ENCODE measurements at regions not wholly inside any gene's neighbourhood (a gene's known extent, or its start where the extent isn't known, plus 50 kb on each side); places are given as distances from the start of the nearest gene placed in this dataset.

DNA sequence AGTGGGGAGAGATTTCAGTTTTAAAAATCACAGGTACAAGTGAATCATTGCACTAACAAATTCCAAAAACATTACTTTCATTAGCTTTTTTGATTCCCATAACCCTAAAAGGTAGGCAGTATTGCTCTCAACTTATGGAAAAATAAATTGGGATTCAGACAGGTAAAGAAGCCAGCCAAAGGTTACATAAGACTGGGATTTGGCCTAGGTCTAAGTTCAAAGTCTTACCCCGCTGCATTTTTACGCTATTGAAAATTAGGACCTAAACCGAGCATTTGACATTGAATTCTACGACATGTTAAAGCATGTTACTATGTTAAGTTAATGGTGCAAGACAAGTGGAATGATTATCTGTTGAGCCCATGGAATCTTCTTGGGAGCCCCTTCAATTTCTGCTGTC lies 89.6 kb downstream of the ENC1 start:
- TF ChIP-seq JUND (IDR thresholded peaks at IDR 0.05), result no peak
- TF ChIP-seq, protein P1, sequence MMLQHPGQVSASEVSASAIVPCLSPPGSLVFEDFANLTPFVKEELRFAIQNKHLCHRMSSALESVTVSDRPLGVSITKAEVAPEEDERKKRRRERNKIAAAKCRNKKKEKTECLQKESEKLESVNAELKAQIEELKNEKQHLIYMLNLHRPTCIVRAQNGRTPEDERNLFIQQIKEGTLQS (IDR thresholded peaks at IDR 0.05), result no peak
- TF ChIP-seq ZNF274 (IDR thresholded peaks at IDR 0.05; ENCODE audit: low read depth, low read length), result no peak
- no peak for TF ChIP-seq EZH2phosphoT487 (IDR thresholded peaks at IDR 0.05; ENCODE audit: borderline replicate concordance)
- no peak for TF ChIP-seq RAD21 (IDR thresholded peaks at IDR 0.05; ENCODE audit: low read depth)
- TF ChIP-seq POLR2AphosphoS5 (IDR thresholded peaks at IDR 0.05; ENCODE audit: low read depth, low read length), result no peak
- no peak for TF ChIP-seq CBX3 (IDR thresholded peaks at IDR 0.05; ENCODE audit: low read depth)
- TF ChIP-seq YY1 (IDR thresholded peaks at IDR 0.05; ENCODE audit: extremely low read depth, insufficient replicate concordance, low read depth, low read length), result no peak
- no peak for TF ChIP-seq SIN3A (IDR thresholded peaks at IDR 0.05; ENCODE audit: low read depth)
- TF ChIP-seq, protein P2, sequence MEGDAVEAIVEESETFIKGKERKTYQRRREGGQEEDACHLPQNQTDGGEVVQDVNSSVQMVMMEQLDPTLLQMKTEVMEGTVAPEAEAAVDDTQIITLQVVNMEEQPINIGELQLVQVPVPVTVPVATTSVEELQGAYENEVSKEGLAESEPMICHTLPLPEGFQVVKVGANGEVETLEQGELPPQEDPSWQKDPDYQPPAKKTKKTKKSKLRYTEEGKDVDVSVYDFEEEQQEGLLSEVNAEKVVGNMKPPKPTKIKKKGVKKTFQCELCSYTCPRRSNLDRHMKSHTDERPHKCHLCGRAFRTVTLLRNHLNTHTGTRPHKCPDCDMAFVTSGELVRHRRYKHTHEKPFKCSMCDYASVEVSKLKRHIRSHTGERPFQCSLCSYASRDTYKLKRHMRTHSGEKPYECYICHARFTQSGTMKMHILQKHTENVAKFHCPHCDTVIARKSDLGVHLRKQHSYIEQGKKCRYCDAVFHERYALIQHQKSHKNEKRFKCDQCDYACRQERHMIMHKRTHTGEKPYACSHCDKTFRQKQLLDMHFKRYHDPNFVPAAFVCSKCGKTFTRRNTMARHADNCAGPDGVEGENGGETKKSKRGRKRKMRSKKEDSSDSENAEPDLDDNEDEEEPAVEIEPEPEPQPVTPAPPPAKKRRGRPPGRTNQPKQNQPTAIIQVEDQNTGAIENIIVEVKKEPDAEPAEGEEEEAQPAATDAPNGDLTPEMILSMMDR (IDR thresholded peaks at IDR 0.05 in 2 of 3, conservative IDR thresholded peaks at IDR 0.05 in 1 of 3; ENCODE audit: borderline replicate concordance in 1 of 3, insufficient read depth in 1 of 3, low read depth in 2 of 3, low read length in 2 of 3), result no peak
- TF ChIP-seq EZH2 (IDR thresholded peaks at IDR 0.05), result no peak
- TF ChIP-seq, protein P3, sequence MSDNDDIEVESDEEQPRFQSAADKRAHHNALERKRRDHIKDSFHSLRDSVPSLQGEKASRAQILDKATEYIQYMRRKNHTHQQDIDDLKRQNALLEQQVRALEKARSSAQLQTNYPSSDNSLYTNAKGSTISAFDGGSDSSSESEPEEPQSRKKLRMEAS (IDR thresholded peaks at IDR 0.05), result no peak
- TF ChIP-seq, protein P4, sequence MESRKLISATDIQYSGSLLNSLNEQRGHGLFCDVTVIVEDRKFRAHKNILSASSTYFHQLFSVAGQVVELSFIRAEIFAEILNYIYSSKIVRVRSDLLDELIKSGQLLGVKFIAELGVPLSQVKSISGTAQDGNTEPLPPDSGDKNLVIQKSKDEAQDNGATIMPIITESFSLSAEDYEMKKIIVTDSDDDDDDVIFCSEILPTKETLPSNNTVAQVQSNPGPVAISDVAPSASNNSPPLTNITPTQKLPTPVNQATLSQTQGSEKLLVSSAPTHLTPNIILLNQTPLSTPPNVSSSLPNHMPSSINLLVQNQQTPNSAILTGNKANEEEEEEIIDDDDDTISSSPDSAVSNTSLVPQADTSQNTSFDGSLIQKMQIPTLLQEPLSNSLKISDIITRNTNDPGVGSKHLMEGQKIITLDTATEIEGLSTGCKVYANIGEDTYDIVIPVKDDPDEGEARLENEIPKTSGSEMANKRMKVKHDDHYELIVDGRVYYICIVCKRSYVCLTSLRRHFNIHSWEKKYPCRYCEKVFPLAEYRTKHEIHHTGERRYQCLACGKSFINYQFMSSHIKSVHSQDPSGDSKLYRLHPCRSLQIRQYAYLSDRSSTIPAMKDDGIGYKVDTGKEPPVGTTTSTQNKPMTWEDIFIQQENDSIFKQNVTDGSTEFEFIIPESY (IDR thresholded peaks at IDR 0.05; ENCODE audit: extremely low read depth, insufficient replicate concordance, low read length), result no peak
- no peak for TF ChIP-seq ELF1 (IDR thresholded peaks at IDR 0.05; ENCODE audit: borderline replicate concordance, low read depth)
- Histone ChIP-seq H3K79me2 (ENCODE audit: insufficient read depth, low read length) (no peaks in the 10 kb centered on the region), H2AFZ (ENCODE audit: low read depth, low read length, poor library complexity, severe bottlenecking) (no peak overlapping the region), H3K36me3 (ENCODE audit: control insufficient read depth in 1 of 2, insufficient read depth in 2 of 2, low read length in 2 of 2) (no peaks in the 10 kb centered on the region), H3K9ac (ENCODE audit: low read length) (no peak overlapping the region), H4K20me1 (ENCODE audit: insufficient read depth) (no peaks in the 10 kb centered on the region), H3K9me2 (ENCODE audit: insufficient read depth) (no peaks in the 10 kb centered on the region), H3K4me1 (ENCODE audit: control insufficient read depth in 1 of 2, insufficient read depth in 2 of 2, low read length in 2 of 2) (no peaks in the 10 kb centered on the region), H3K4me2 (ENCODE audit: low read length) (no peak overlapping the region), H3K9me3 (ENCODE audit: control insufficient read depth in 1 of 2, insufficient read depth in 1 of 2, low read depth in 1 of 2, low read length in 2 of 2) (no peaks in the 10 kb centered on the region), H3K4me3 (replicated peaks in 1 of 2; ENCODE audit: low read depth in 1 of 2, low read length in 2 of 2) (no peak overlapping the region), H3K27me3 (ENCODE audit: insufficient read depth, low read length) (no peaks in the 10 kb centered on the region), H3K27ac (ENCODE audit: low read depth, low read length) (no peak overlapping the region)
- DNase-seq (ENCODE audit: low read depth, low spot score), result no peak
- ChIA-PET CTCF (no interaction called here), RAD21 (ENCODE audit: low non-redundant PET in 1 of 2, low total read pairs in 2 of 2, uncharacterized antibody in 2 of 2, unreplicated experiment in 2 of 2) (no interaction called here), POLR2A (no interaction called here)
- intact Hi-C loops (cut with micrococcal nuclease), result no loop called here
- no peak for ATAC-seq
- BruUV-seq (replicated peaks), result no TSS peak
